K562 (cell line): ENCODE measurements at regions not wholly inside any gene's neighbourhood (a gene's known extent, or its start where the extent isn't known, plus 50 kb on each side); places are given as distances from the start of the nearest gene placed in this dataset.
A peak's percentile ranks its signal among the peaks of the same experiment; 100 is the strongest.
"Not testable (repeated sequence)": the region's sequence is repeated elsewhere in the genome, so short reads cannot be mapped to it uniquely, and the experiment has no call there.

ENCODE experiments used
- ATAC-seq: fragments of 200-7000 bp; cut with Tn5 transposase; 3 replicates; pipeline ENCODE4 v1.9.1; 2020; ENCODE audit warnings: moderate library complexity
- BruUV-seq: library from RNA; stranded (reverse); fragments of 400-500 nt; replicated peaks from 2 replicates; lab custom pipeline; 2021; lab: Mats Ljungman, UMichigan
- CTCF ChIA-PET: fragments of 300-600 bp; formaldehyde crosslinking; extraction: SDS; loops from one replicate; lab custom pipeline; 2021; ENCODE audit warnings: low intra/inter-chr PET ratio; lab: Yijun Ruan, JAX
- POLR2A ChIA-PET: fragments of 300-600, 350-650 bp; sonication (Branson Sonifier 250); formaldehyde crosslinking; extraction: SDS; loops from one replicate; lab custom pipeline; 2021; ENCODE audit warnings: antibody characterized with exemption, inconsistent platforms; lab: Yijun Ruan, JAX
- DNase-seq, 4 experiments: peaks; one replicate each; pipeline versions ENCODE4 v3.0.0 to v3.0.0-alpha.2; 2011 to 2018; ENCODE audit warnings: low spot score in 3 of 4, mixed read lengths in 3 of 4; ENCODE audit errors: extremely low read depth in 1 of 4
- FAIRE-seq: peaks from 2 replicates; lab custom pipeline; 2011; peaks lifted over from hg19 to GRCh38; lab: Jason Lieb, UNC
- H2AFZ ChIP-seq: 2 replicates; pipeline ENCODE4 v1.6.0; 2011; ENCODE audit warnings: low read depth, low read length, control low read depth, inconsistent platforms
- H3K27ac ChIP-seq: fragments of 200-600 bp; 3 replicates; pipeline ENCODE4 v1.8.0; 2011; ENCODE audit warnings: low read depth, mild to moderate bottlenecking, control low read depth, inconsistent platforms, low read length, moderate library complexity, mixed read lengths; ENCODE audit errors: extremely low read depth
- H3K27me3 ChIP-seq, 2 experiments: fragments of 300-600 bp in 1 of 2; 2 replicates in 1 of 2; 3 replicates in 1 of 2; pipeline versions ENCODE4 v1.6.0 to v1.8.0; 2011; ENCODE audit warnings: inconsistent platforms in 2 of 2, low read length in 2 of 2, mild to moderate bottlenecking in 1 of 2, mixed read lengths in 1 of 2, moderate library complexity in 1 of 2; ENCODE audit not compliant: control insufficient read depth in 2 of 2, insufficient read depth in 2 of 2
- H3K36me3 ChIP-seq: fragments of 300-600 bp; 3 replicates; pipeline ENCODE4 v1.8.0; 2011; ENCODE audit warnings: mild to moderate bottlenecking, low read length, inconsistent platforms; ENCODE audit not compliant: control insufficient read depth, insufficient read depth
- H3K4me1 ChIP-seq, 2 experiments: fragments of 200-600 bp in 1 of 2; replicated peaks in 1 of 2; 2 replicates in 1 of 2; 3 replicates in 1 of 2; pipeline versions ENCODE4 v1.5.1 to v1.8.0; 2011; ENCODE audit warnings: inconsistent platforms in 2 of 2, low read length in 2 of 2, mild to moderate bottlenecking in 1 of 2, mixed read lengths in 1 of 2, moderate library complexity in 1 of 2; ENCODE audit not compliant: control insufficient read depth in 2 of 2, insufficient read depth in 2 of 2
- H3K4me2 ChIP-seq: 2 replicates; pipeline ENCODE4 v1.6.1; 2011; ENCODE audit warnings: low read length, control low read depth, inconsistent platforms, mixed read lengths; ENCODE audit not compliant: insufficient read depth
- H3K4me3 ChIP-seq: fragments of 200-600 bp; sonication (generic), shearing (Covaris generic); 2 replicates; pipeline ENCODE4 v1.5.1; 2016; ENCODE audit warnings: control low read depth, inconsistent platforms
- H3K79me2 ChIP-seq: fragments of 200-600 bp; 3 replicates; pipeline ENCODE4 v1.8.0; 2011; ENCODE audit warnings: low read length, inconsistent platforms; ENCODE audit not compliant: control insufficient read depth, insufficient read depth
- H3K9ac ChIP-seq, 2 experiments: 2 replicates each; pipeline versions ENCODE4 v1.6.0 to v1.6.1; 2011; ENCODE audit warnings: low read depth in 2 of 2, low read length in 2 of 2, control low read depth in 1 of 2, inconsistent platforms in 1 of 2, mild to moderate bottlenecking in 1 of 2, mixed read lengths in 1 of 2; ENCODE audit not compliant: insufficient read depth in 1 of 2
- H3K9me1 ChIP-seq: one replicate; pipeline ENCODE4 v1.6.0; 2011; ENCODE audit warnings: inconsistent platforms, mild to moderate bottlenecking, low read length, moderate library complexity; ENCODE audit not compliant: control insufficient read depth, insufficient read depth
- H3K9me3 ChIP-seq: replicated peaks from 2 replicates; pipeline ENCODE4 v1.5.1; 2011; ENCODE audit warnings: low read depth, low read length, inconsistent platforms; ENCODE audit not compliant: control insufficient read depth, insufficient read depth
- H4K20me1 ChIP-seq: replicated peaks from 2 replicates; pipeline ENCODE4 v1.6.1; 2011; ENCODE audit warnings: low read length, inconsistent platforms, mixed read lengths; ENCODE audit not compliant: control insufficient read depth, insufficient read depth
- ARID1B ChIP-seq: fragments of 450-650 bp; IDR thresholded peaks from 2 replicates; pipeline ENCODE4 v1.6.1; 2016; ENCODE audit warnings: antibody characterized with exemption, mild to moderate bottlenecking, inconsistent platforms
- CBFA2T2 ChIP-seq: fragments of 450-650 bp; conservative IDR thresholded peaks from 2 replicates; pipeline ENCODE4 v1.6.1; 2017; ENCODE audit warnings: mild to moderate bottlenecking
- DACH1 ChIP-seq: fragments of 450-650 bp; IDR thresholded peaks from 2 replicates; pipeline ENCODE4 v1.6.1; 2018; ENCODE audit not compliant: partially characterized antibody
- DPF2 ChIP-seq: fragments of 450-650 bp; IDR thresholded peaks from 2 replicates; pipeline ENCODE4 v1.6.1; 2016
- FOXJ2 ChIP-seq: fragments of 200-800 bp; sonication (Bioruptor generic); IDR thresholded peaks from 2 replicates; pipeline ENCODE4 v1.6.1; 2016; ENCODE audit warnings: missing genetic modification characterization, missing compliant biosample characterization
- FOXK2 ChIP-seq, 2 experiments: fragments of 450-650 bp; IDR thresholded peaks in 1 of 2; conservative IDR thresholded peaks in 1 of 2; 2 replicates each; pipeline ENCODE4 v1.6.1; 2016; ENCODE audit warnings: low read depth in 2 of 2, mild to moderate bottlenecking in 1 of 2
- HDAC2 ChIP-seq: fragments of 450-650 bp; IDR thresholded peaks from 2 replicates; pipeline ENCODE4 v1.6.1; 2016; ENCODE audit warnings: mild to moderate bottlenecking
- MYNN ChIP-seq, 2 experiments: sonication (generic); formaldehyde crosslinking in 1 of 2; IDR thresholded peaks; 2 replicates each; pipeline versions ENCODE4 v1.5.0 to v1.6.1; 2016 to 2020; ENCODE audit warnings: antibody characterized with exemption in 1 of 2, missing genetic modification reagents in 1 of 2
- NCOR1 ChIP-seq: fragments of 450-650 bp; IDR thresholded peaks from 2 replicates; pipeline ENCODE4 v1.6.1; 2016; ENCODE audit warnings: mild to moderate bottlenecking, moderate library complexity
- NUFIP1 ChIP-seq: fragments of 450-650 bp; IDR thresholded peaks from 2 replicates; pipeline ENCODE4 v1.6.1; 2018; ENCODE audit not compliant: partially characterized antibody
- RCOR1 ChIP-seq, 2 experiments: IDR thresholded peaks; 2 replicates each; pipeline ENCODE4 v1.6.1; 2012; ENCODE audit warnings: low read depth in 2 of 2, low read length in 2 of 2, borderline replicate concordance in 1 of 2, improper control_type of control experiment in 1 of 2
- REST ChIP-seq, 2 experiments: fragments of 450-650 bp; formaldehyde crosslinking in 1 of 2; IDR thresholded peaks; 2 replicates each; pipeline versions ENCODE4 v1.4.0 to v1.6.1; 2014 to 2020; ENCODE audit warnings: mild to moderate bottlenecking in 2 of 2, borderline replicate concordance in 1 of 2, low read depth in 1 of 2
- TAL1 ChIP-seq: fragments of 450-650 bp; IDR thresholded peaks from 2 replicates; pipeline ENCODE4 v1.6.1; 2016; ENCODE audit warnings: mild to moderate bottlenecking
- ZNF24 ChIP-seq: fragments of 450-650 bp; IDR thresholded peaks from 2 replicates; pipeline ENCODE4 v1.6.1; 2016
- WGBS: fragments of 100-300 bp; shearing (Covaris generic); methylation state at CpG from one replicate; pipeline ENCODE4 v1.1.6; 2016; ENCODE audit warnings: low coverage, mixed read lengths; ENCODE audit not compliant: insufficient coverage; ENCODE audit errors: missing lambda C conversion rate; 5-methylcytosine and 5-hydroxymethylcytosine counted together
- in situ Hi-C: fragments of 300-500 bp; cut with MboI; formaldehyde crosslinking; loops from 4 replicates; pipeline ENCODE4 v1.15.0; 2018; ENCODE audit warnings: inconsistent platforms, mixed read lengths
- intact Hi-C: fragments of 100-400 bp; cut with micrococcal nuclease; formaldehyde crosslinking; loops from 2 replicates; pipeline ENCODE4 v1.14.2; 2022

- TF ChIP-seq MYNN (IDR thresholded peaks at IDR 0.05) (peak; percentile 26; the same call in 1 of the 2 replicates), MYNN (CRISPR knock-in tag; IDR thresholded peaks at IDR 0.05) (no peak), ZNF24 (0 out of 2 replicates have a peak, but pooled peaks have one; percentile 23), RCOR1 (IDR thresholded peaks at IDR 0.05; ENCODE audit: borderline replicate concordance in 1 of 2, low read depth in 2 of 2, low read length in 2 of 2) (peak in 1 of 2 experiments; percentile 83; a peak in 3 of 4 replicates), CBFA2T2 (peak; percentile 87), HDAC2 (0 out of 2 replicates have a peak, but pooled peaks have one; percentile 28), FOXK2 (conservative IDR thresholded peaks at IDR 0.05 in 1 of 2, IDR thresholded peaks at IDR 0.05 in 1 of 2; ENCODE audit: low read depth in 2 of 2) (0 out of 4 replicates have a peak, but pooled peaks of 1 of the 2 experiments have one; percentile 25), TAL1 (peak; percentile 89), ARID1B (peak; percentile 92), NCOR1 (peak; percentile 80), FOXJ2 (tag) (no peak), NUFIP1 (no peak), DACH1 (no peak), REST (IDR thresholded peaks at IDR 0.05; ENCODE audit: borderline replicate concordance) (peak; percentile 19; the same call in 1 of the 2 replicates), REST (CRISPR knock-in tag; IDR thresholded peaks at IDR 0.05; ENCODE audit: low read depth) (no peak), DPF2 (peak; percentile 82)
Observed at GRCh38 chr15:69876064-69876940, 221.4 kb downstream of the TLE3 start (continued).

GRCh38 chr15:69879963-69880362, 217.8 kb downstream of the TLE3 start:
- H3K9me3 ChIP-seq, H3K4me3 ChIP-seq, H3K79me2 ChIP-seq, H4K20me1 ChIP-seq, intact Hi-C loops, H3K9me1 ChIP-seq, POLR2A ChIA-PET, BruUV-seq, H3K27ac ChIP-seq, H3K36me3 ChIP-seq, FAIRE-seq, ATAC-seq, H2AFZ ChIP-seq, in situ Hi-C loops, DNase-seq, H3K4me2 ChIP-seq, CTCF ChIA-PET, H3K9ac ChIP-seq: not testable (repeated sequence)
- peaks cover under 1 to 17% of the 10 kb centered on the region in 2 experiments; a peak in 1 of 5 replicates for H3K27me3 ChIP-seq
- 6% methylated on average over 1 of the region's 1 CpG for WGBS
- H3K4me1 ChIP-seq, result peaks cover 6 to 14% of the 10 kb centered on the region in 2 experiments; a peak in 4 of 5 replicates
